HEK293T (cell line): ENCODE measurements at regions not wholly inside any gene's neighbourhood (a gene's known extent, or its start where the extent isn't known, plus 50 kb on each side); places are given as distances from the start of the nearest gene placed in this dataset.

Experiments
- CTCF ChIA-PET: fragments of 350-600 bp; formaldehyde crosslinking; extraction: SDS; loops from one replicate; lab custom pipeline; 2021; ENCODE audit warnings: antibody characterized with exemption, inconsistent platforms; lab: Yijun Ruan, JAX
- POLR2A ChIA-PET: fragments of 350-600 bp; formaldehyde crosslinking; extraction: SDS; loops from one replicate; lab custom pipeline; 2020; ENCODE audit warnings: antibody characterized with exemption, inconsistent platforms; lab: Yijun Ruan, JAX
- DNase-seq: peaks from one replicate; pipeline ENCODE4 v3.0.0; 2012; ENCODE audit warnings: mixed read lengths; ENCODE audit errors: extremely low spot score
- ARNT ChIP-seq: fragments of 450-650 bp; IDR thresholded peaks from 2 replicates; pipeline ENCODE4 v1.6.1; 2017; ENCODE audit warnings: mild to moderate bottlenecking
- BHLHE40 ChIP-seq: fragments of 450-650 bp; IDR thresholded peaks from 2 replicates; pipeline ENCODE4 v1.6.1; 2016; ENCODE audit warnings: mild to moderate bottlenecking, moderate library complexity, borderline replicate concordance
- CTBP1 ChIP-seq: fragments of 450-650 bp; IDR thresholded peaks from 2 replicates; pipeline ENCODE4 v1.6.1; 2016; ENCODE audit warnings: borderline replicate concordance
- ELF4 ChIP-seq: fragments of 450-650 bp; IDR thresholded peaks from 2 replicates; pipeline ENCODE4 v1.6.1; 2017; ENCODE audit warnings: antibody characterized with exemption
- FOXA1 ChIP-seq: fragments of 450-650 bp; IDR thresholded peaks from 2 replicates; pipeline ENCODE4 v1.6.1; 2016; ENCODE audit warnings: mild to moderate bottlenecking
- FOXK2 ChIP-seq: fragments of 450-650 bp; IDR thresholded peaks from 2 replicates; pipeline ENCODE4 v1.6.1; 2016; ENCODE audit warnings: mild to moderate bottlenecking
- FOXM1 ChIP-seq: fragments of 450-650 bp; IDR thresholded peaks from 2 replicates; pipeline ENCODE4 v1.6.1; 2017; ENCODE audit warnings: mild to moderate bottlenecking, borderline replicate concordance
- HDGF ChIP-seq: fragments of 450-650 bp; IDR thresholded peaks from 2 replicates; pipeline ENCODE4 v1.6.1; 2017; ENCODE audit warnings: antibody characterized with exemption, borderline replicate concordance
- L3MBTL2 ChIP-seq: fragments of 450-650 bp; conservative IDR thresholded peaks from 2 replicates; pipeline ENCODE4 v1.6.1; 2016; ENCODE audit warnings: mild to moderate bottlenecking
- LEF1 ChIP-seq: fragments of 450-650 bp; IDR thresholded peaks from 2 replicates; pipeline ENCODE4 v1.6.1; 2017; ENCODE audit warnings: mild to moderate bottlenecking, borderline replicate concordance
- NFRKB ChIP-seq: fragments of 450-650 bp; IDR thresholded peaks from 2 replicates; pipeline ENCODE4 v1.6.1; 2016; ENCODE audit warnings: mild to moderate bottlenecking, moderate library complexity
- SP1 ChIP-seq: fragments of 450-650 bp; IDR thresholded peaks from 2 replicates; pipeline ENCODE4 v1.6.1; 2017
- SUZ12 ChIP-seq: fragments of 450-650 bp; IDR thresholded peaks from 2 replicates; pipeline ENCODE4 v1.6.1; 2016; ENCODE audit warnings: mild to moderate bottlenecking
- TARDBP ChIP-seq: fragments of 450-650 bp; IDR thresholded peaks from 2 replicates; pipeline ENCODE4 v1.6.1; 2016
- ZNF384 ChIP-seq: fragments of 450-650 bp; IDR thresholded peaks from 2 replicates; pipeline ENCODE4 v1.6.1; 2016
- TF ChIP-seq, protein P1 (sequence below): fragments of 450-650 bp; IDR thresholded peaks from 2 replicates; pipeline ENCODE4 v1.6.1; 2016

DNA sequence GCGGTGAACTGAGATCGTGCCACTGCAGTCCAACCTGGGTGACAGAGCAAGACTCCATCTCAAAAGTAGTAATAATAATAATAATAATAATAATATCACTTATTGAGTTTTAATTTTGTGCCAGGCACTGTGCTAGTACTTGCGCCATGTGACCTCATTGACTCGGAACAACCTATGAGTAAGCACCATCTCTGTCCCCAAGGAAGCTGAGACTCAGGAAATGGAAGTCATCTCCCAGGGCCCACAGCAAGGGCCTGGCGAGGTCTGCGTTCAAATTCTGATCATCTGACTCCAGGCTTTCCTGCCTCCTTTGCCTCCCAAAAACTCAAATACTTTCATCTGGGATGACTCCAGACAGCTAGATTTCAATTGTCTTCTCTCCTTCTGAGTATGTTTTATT, 162.9 kb downstream of the SEC14L1 start:
- DNase-seq, result no peak
- POLR2A ChIA-PET, result no interaction called here
- TF ChIP-seq BHLHE40 (no peak), HDGF (no peak), ZNF384 (no peak), SUZ12 (no peak), NFRKB (no peak), FOXM1 (no peak), ARNT (no peak), FOXK2 (no peak), L3MBTL2 (no peak), TARDBP (no peak), ELF4 (no peak), FOXA1 (no peak), LEF1 (no peak), SP1 (no peak), CTBP1 (no peak)
- TF ChIP-seq, protein P1, sequence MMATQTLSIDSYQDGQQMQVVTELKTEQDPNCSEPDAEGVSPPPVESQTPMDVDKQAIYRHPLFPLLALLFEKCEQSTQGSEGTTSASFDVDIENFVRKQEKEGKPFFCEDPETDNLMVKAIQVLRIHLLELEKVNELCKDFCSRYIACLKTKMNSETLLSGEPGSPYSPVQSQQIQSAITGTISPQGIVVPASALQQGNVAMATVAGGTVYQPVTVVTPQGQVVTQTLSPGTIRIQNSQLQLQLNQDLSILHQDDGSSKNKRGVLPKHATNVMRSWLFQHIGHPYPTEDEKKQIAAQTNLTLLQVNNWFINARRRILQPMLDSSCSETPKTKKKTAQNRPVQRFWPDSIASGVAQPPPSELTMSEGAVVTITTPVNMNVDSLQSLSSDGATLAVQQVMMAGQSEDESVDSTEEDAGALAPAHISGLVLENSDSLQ, result no peak
- CTCF ChIA-PET, result interaction anchor here (1.3 kb wide), 1 partner anchor 14 kb away, joined by 3 read pairs; no protein-coding TSS in a partner anchor

DNA sequence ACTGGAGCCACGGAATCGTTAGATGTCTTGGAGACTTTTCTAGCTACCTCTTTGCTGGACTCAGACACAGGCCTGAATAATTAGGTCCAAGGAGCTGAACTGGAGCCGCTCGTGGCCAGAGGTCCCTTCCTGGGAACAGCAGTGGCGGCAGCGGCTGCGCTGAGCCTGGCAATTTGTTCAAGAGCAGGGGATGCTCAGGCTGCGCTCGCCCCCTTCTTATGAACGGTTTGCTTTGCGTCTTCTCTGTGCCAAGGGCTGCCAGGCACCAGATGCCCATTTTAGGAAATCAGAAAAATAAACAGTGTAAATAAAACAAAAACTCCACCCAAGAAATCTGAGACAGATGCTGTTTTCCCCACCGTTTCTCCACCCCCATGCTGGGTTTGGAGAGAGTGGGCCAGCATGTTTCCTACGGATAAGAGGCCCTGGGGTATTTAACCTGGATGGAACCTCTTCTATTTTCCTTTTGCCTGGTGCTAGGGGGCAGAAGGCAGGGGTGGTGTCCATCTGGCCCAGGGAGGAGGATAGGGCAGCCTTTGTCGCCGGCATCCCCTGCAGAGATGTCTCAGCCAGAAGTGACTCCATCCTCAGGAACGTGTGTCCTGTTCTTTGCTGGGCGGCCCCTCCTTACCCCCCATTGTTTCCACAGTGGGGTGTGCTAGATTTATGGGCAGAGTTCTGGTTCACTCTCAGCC, 163.4 kb downstream of the SEC14L1 start:
- POLR2A ChIA-PET, result no interaction called here
- no peak for DNase-seq
- CTCF ChIA-PET, result interaction anchor here (1.3 kb wide), 1 partner anchor 14 kb away, joined by 3 read pairs; no protein-coding TSS in a partner anchor
- no peak for TF ChIP-seq SUZ12
- TF ChIP-seq FOXK2, result no peak
- TF ChIP-seq SP1, result no peak
- no peak for TF ChIP-seq ARNT
- no peak for TF ChIP-seq LEF1
- TF ChIP-seq TARDBP, result no peak
- TF ChIP-seq HDGF, result no peak
- no peak for TF ChIP-seq FOXA1

DNA sequence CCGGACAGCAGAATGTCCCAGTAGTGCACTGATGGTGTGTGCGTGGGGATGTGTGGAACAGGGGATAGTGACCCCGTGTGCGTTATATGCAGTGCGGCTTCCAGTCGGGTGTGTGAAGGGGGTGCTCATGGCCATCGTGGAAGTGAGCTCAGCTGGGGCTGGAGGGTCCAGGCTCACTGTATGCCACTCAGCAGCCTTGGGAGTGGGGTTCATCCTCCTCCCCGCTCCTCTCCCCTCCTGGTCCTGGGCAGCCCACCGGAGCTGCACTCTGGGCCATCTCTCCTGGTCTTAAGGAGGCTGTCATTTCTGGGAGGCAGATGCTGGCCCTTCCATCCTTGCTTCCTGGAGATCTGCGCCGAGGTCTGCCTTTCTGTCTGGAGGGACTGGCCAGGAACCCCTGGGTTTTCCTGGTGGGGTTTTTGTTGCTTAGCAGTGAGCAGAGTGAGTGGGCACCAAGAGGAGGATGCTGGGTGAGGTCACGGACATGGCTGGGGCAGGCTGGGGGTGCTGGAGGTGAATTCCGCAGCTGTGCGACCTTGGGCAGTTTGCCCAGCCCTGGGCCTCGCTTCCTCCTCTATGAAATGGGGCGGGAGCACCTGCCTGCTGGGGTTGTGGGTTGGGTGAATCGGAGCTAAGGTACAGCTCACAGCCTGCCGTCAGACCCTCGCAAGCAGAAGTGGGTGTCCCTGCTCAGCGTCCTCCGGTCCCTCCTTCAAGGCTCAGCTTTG, 164.1 kb downstream of the SEC14L1 start:
- POLR2A ChIA-PET, result no interaction called here
- TF ChIP-seq TARDBP (no peak), BHLHE40 (no peak), FOXK2 (no peak), SP1 (no peak), L3MBTL2 (no peak), FOXA1 (no peak), ZNF384 (no peak), CTBP1 (no peak), FOXM1 (no peak), SUZ12 (no peak), LEF1 (no peak), ELF4 (no peak), NFRKB (no peak), HDGF (no peak)

DNA sequence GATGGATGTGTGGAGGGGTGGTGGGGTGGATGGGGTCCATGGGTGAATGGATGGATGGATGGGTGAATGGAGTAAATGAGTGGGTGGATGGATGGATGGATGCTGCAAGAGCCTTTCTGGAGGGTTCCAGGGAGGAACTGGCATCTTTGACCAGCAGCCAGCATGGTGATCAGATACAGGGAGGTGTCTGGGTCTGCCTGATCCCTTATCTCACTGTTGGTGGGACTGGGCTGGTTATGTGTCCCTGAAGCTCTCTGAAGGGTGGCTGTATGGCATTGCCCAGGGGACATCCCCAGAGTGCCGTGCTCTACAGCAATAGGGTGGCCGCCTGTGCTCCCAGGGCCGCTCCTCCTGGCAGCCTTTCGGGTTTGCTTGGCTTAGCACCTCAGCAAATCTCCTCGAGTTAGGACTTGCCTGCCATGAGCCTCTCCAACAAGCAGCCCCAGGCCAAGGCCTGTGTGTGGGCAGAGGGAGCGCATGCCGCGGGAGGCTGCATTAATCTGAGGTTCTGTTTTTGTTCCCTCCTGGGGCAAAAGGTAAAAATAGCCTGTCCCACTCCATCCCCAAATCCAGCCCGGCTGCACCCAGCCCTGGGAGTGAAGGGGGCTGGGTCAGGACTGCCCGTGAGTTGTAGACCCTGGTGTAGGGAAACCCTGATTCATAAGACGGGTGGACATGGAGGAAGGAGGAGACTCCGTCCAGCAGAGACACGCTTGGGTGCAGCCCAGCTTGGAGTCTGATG, 165.4 kb downstream of the SEC14L1 start:
- DNase-seq, result no peak
- ChIA-PET CTCF (no interaction called here), POLR2A (no interaction called here)
- TF ChIP-seq SUZ12 (no peak), ZNF384 (no peak), ELF4 (no peak), TARDBP (no peak)
- TF ChIP-seq, protein P1, result no peak

More for the DNA sequence above, 164.1 kb downstream of the SEC14L1 start:
- no peak for DNase-seq
- CTCF ChIA-PET, result no interaction called here

DNA sequence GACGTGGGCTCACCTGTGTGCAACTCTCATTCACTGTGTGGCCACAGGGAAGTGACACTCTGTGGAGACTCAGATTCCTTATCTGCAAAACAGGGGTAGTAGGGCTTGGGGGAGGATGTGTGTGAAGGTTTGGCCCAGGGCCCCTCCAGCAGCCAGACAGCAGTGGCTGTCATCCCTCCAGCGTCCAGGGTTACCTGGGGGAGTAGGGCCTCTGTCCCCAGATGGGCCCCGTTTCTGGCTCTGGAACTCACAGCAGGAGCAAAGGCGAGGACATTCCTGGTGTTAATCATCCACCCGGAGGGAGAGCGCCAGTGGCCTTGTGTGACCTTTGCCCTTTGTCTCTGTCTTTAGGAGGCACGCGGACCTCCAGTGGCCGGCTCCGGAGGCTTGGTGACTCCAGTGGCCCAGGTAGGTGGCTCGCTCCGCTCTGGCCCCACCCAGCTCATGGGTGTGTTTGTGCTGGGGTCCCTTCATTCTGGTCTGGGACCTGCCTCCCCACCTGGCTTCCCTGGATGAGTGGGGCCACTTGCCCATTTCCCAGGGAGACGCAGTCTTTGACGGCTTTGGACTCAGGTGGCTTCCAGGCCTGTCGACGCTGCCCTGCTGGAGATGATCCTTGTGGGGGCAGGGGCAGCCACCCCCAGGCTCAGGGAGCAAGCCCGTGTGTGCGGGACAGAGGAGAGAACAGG, 166.2 kb downstream of the SEC14L1 start:
- DNase-seq, result no peak
- TF ChIP-seq SP1 (no peak), FOXK2 (no peak), FOXA1 (no peak), FOXM1 (no peak), LEF1 (no peak), NFRKB (no peak), ARNT (no peak), SUZ12 (no peak), HDGF (no peak), ZNF384 (no peak), CTBP1 (no peak), L3MBTL2 (no peak), TARDBP (no peak), BHLHE40 (no peak), ELF4 (no peak)
- TF ChIP-seq, protein P1, result no peak
- ChIA-PET CTCF (no interaction called here), POLR2A (no interaction called here)
